H1 (cell line): ENCODE measurements at regions not wholly inside any gene's neighbourhood (a gene's known extent, or its start where the extent isn't known, plus 50 kb on each side); places are given as distances from the start of the nearest gene placed in this dataset.

Experiments used
- SP1 ChIP-seq: IDR thresholded peaks from 2 replicates; pipeline ENCODE4 v1.6.1; 2011; ENCODE audit warnings: low read depth, low read length
- TCF12 ChIP-seq: IDR thresholded peaks from 2 replicates; pipeline ENCODE4 v1.6.1; 2011; ENCODE audit warnings: low read depth, mild to moderate bottlenecking, low read length
- USF2 ChIP-seq: IDR thresholded peaks from 2 replicates; pipeline ENCODE4 v1.6.1; 2011; ENCODE audit warnings: low read length, improper control_type of control experiment

- TF ChIP-seq USF2 (no peak), SP1 (no peak), TCF12 (no peak)
- TF ChIP-seq, all 59 proteins: peak for 0
Observed at GRCh38 chr11:33411751-33412150, 154.6 kb downstream of the HIPK3 start (continued).
